Activated CD8-positive, alpha-beta T cell treated with anti-CD3 and anti-CD28 coated beads for 36 hours (primary cell): ENCODE measurements at regions not wholly inside any gene's neighbourhood (a gene's known extent, or its start where the extent isn't known, plus 50 kb on each side); places are given as distances from the start of the nearest gene placed in this dataset.

Source experiments
- ATAC-seq: fragments of 200-7000 bp; cut with Tn5 transposase; one replicate; pipeline ENCODE4 v1.10.0; 2021; ENCODE audit warnings: mild to moderate bottlenecking, moderate library complexity
- CTCF ChIA-PET: fragments of 350-600 bp; sonication (Branson Sonifier 250); formaldehyde crosslinking; loops from one replicate; lab custom pipeline; 2021; ENCODE audit warnings: antibody characterized with exemption; lab: Charles Lee
- POLR2A ChIA-PET: fragments of 350-600 bp; sonication (Branson Sonifier 250); formaldehyde crosslinking; loops from one replicate; lab custom pipeline; 2021; ENCODE audit warnings: antibody characterized with exemption; lab: Charles Lee
- DNase-seq: peaks from one replicate; pipeline ENCODE4 v3.0.0-alpha.2; 2020
- H3K27ac Mint-ChIP-seq: one replicate; pipeline ENCODE4 v1.8.0; 2021; ENCODE audit warnings: mild to moderate bottlenecking, mixed read lengths
- H3K27me3 Mint-ChIP-seq: one replicate; pipeline ENCODE4 v1.8.0; 2021; ENCODE audit warnings: mixed read lengths
- H3K36me3 Mint-ChIP-seq: one replicate; pipeline ENCODE4 v1.8.0; 2021; ENCODE audit warnings: low read depth, mixed read lengths
- H3K4me1 Mint-ChIP-seq: one replicate; pipeline ENCODE4 v1.8.0; 2021; ENCODE audit warnings: low read depth, mixed read lengths
- H3K4me3 Mint-ChIP-seq: one replicate; pipeline ENCODE4 v1.8.0; 2021; ENCODE audit warnings: mild to moderate bottlenecking, moderate library complexity, mixed read lengths
- H3K9me3 Mint-ChIP-seq: one replicate; pipeline ENCODE4 v1.8.0; 2021; ENCODE audit warnings: mixed read lengths
- intact Hi-C: fragments of 100-400 bp; cut with micrococcal nuclease; formaldehyde crosslinking; loops from one replicate; pipeline ENCODE4 v1.10.0; 2022
- TF ChIP-seq, protein P1 (sequence below): fragments of 200-600 bp; IDR thresholded peaks from one replicate; pipeline ENCODE4 v1.8.0; 2022; ENCODE audit warnings: antibody characterized with exemption, mild to moderate bottlenecking

DNA sequence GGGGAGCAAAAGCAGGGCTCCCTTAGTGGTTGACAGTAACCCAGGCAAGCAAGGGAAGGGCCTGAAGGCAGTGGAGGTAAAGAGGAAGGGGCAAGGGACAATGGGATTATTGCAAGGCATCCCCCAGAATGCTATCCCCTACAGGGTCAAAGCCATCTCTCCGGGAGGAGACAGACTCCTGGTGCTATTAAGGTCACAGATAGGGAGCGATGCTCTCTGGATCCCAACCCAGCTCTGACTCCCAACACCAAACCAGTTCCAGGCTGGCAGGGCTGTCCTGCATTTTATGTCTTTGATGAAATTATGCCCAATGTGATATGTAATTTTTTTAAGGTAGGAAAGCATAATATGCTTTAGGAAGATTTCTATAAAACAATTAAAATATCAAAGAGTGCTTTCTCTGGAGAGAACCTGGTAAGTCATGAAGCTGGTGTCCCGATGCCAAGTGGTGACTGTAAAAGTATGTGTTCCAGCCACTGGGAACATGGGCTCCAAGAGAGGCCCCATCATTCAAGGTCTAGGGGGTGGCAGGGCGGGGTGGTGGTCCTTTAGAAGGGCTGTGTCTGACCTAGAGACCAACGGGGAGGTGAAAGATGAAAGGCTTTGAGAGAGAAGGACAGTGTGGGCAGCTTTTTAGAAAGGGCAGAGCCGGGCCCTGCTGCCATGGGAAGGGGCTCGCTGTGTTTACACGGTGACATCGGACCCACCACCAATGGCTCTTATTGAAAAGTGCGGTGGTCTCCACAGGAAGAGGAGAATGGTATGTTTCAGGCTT, 276.5 kb downstream of the CDC5L start:
- no peaks in the 10 kb centered on the region for H3K9me3 Mint-ChIP-seq
- no peaks in the 10 kb centered on the region for H3K27me3 Mint-ChIP-seq
- CTCF ChIA-PET, result interaction anchor here (1.1 to 1.2 kb wide), 2 partner anchors 188 to 194 kb away, joined by 3 to 4 read pairs; no protein-coding TSS in a partner anchor
- no peak overlapping the region for H3K27ac Mint-ChIP-seq
- DNase-seq, result no peak
- ATAC-seq, result no peak
- TF ChIP-seq, protein P1, sequence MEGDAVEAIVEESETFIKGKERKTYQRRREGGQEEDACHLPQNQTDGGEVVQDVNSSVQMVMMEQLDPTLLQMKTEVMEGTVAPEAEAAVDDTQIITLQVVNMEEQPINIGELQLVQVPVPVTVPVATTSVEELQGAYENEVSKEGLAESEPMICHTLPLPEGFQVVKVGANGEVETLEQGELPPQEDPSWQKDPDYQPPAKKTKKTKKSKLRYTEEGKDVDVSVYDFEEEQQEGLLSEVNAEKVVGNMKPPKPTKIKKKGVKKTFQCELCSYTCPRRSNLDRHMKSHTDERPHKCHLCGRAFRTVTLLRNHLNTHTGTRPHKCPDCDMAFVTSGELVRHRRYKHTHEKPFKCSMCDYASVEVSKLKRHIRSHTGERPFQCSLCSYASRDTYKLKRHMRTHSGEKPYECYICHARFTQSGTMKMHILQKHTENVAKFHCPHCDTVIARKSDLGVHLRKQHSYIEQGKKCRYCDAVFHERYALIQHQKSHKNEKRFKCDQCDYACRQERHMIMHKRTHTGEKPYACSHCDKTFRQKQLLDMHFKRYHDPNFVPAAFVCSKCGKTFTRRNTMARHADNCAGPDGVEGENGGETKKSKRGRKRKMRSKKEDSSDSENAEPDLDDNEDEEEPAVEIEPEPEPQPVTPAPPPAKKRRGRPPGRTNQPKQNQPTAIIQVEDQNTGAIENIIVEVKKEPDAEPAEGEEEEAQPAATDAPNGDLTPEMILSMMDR, result no peak
- POLR2A ChIA-PET, result interaction anchor here (0.6 kb wide), 1 partner anchor 965 kb away, joined by 4 read pairs; no protein-coding TSS in a partner anchor
- peaks cover 6% of the 10 kb centered on the region for H3K4me1 Mint-ChIP-seq
- intact Hi-C loops, result no loop called here
- H3K36me3 Mint-ChIP-seq, result no peaks in the 10 kb centered on the region
- no peak overlapping the region for H3K4me3 Mint-ChIP-seq

DNA sequence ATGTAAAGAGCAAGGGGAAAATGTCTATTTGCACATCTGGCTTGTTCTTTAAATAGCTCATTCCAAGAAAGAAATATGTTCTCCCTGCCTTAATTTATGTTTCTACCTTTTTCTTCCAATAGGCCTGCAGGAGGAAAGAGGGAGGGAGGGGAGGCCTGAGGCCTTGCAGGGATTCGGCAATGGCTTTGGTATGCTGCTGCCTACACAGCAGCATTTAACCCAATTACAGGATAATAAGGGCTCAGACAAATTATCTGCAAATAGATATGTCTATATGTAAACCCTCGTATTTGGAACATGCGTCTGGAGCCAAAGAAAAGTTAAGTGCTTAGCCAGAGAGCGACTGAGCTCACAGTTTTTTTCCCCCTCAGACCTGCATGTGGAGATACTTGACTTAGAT, 277.2 kb downstream of the CDC5L start:
- intact Hi-C loops, result no loop called here
- Mint-ChIP-seq H3K4me3 (no peak overlapping the region), H3K4me1 (peaks cover 6% of the 10 kb centered on the region), H3K27ac (no peak overlapping the region), H3K36me3 (no peaks in the 10 kb centered on the region), H3K9me3 (no peaks in the 10 kb centered on the region), H3K27me3 (no peaks in the 10 kb centered on the region)
- DNase-seq, result no peak
- ATAC-seq, result no peak
- POLR2A ChIA-PET, result interaction anchor here (0.6 kb wide), 1 partner anchor 965 kb away, joined by 4 read pairs; no protein-coding TSS in a partner anchor
- CTCF ChIA-PET, result interaction anchor here (1.1 to 1.2 kb wide), 2 partner anchors 189 to 195 kb away, joined by 3 to 4 read pairs; no protein-coding TSS in a partner anchor
- TF ChIP-seq, protein P1, result no peak

DNA sequence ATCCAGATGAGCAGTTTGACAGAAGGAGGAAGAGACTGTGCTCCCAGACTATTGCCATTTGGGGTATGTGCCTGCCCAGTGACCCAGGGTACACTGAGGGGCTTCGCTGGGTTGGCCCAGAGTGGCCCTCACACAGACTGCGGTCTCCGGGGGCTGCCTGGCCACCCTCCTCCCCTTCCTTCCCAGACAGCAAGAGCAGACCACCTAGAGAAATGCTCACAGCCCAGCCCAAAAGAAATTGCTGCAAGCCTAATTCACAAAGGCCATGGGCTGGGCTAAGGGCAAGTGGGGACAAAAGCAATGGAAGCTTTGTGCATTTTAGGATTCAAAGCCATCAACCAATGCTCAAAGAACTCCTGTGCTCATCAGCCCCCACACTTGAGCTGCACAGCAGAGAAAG, 277.6 kb downstream of the CDC5L start:
- Mint-ChIP-seq H3K27me3 (no peaks in the 10 kb centered on the region), H3K36me3 (no peaks in the 10 kb centered on the region), H3K4me3 (no peak overlapping the region), H3K9me3 (no peaks in the 10 kb centered on the region), H3K27ac (no peak overlapping the region), H3K4me1 (peaks cover 6% of the 10 kb centered on the region)
- ATAC-seq (no peak), DNase-seq (no peak)
- CTCF ChIA-PET, result interaction anchor here (1.1 to 1.2 kb wide), 2 partner anchors 189 to 196 kb away, joined by 3 to 4 read pairs; no protein-coding TSS in a partner anchor
- intact Hi-C loops, result no loop called here
- POLR2A ChIA-PET, result interaction anchor here (0.6 to 0.8 kb wide), 2 partner anchors 10 to 964 kb away, joined by 3 to 4 read pairs; no protein-coding TSS in a partner anchor
- TF ChIP-seq, protein P1, result no peak

DNA sequence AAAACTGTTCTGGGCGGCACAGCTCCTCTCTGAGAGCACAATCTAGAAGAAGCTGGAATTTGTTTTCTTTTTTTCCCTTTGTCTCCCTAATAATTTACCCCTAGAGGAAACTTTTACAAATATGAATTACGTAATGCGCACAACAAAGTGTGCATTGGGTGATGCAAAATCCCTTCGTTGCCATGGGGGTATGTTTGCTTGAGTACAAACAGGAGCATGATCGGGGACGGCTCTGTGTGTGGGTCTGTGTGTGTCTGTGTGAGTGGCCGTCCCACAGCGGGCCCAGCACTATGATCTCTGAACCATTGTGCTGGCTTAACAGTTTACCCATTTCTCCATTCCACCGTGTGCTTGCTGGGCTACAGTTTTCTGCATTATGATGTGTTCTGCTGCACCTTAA, 278.2 kb downstream of the CDC5L start:
- Mint-ChIP-seq H3K27me3 (no peaks in the 10 kb centered on the region), H3K27ac (no peak overlapping the region), H3K9me3 (no peaks in the 10 kb centered on the region), H3K4me1 (peaks cover 6% of the 10 kb centered on the region), H3K36me3 (no peaks in the 10 kb centered on the region), H3K4me3 (no peak overlapping the region)
- POLR2A ChIA-PET, result interaction anchor here (0.8 kb wide), 1 partner anchor 10 kb away, joined by 3 read pairs; no protein-coding TSS in a partner anchor
- TF ChIP-seq, protein P1, result no peak
- CTCF ChIA-PET, result interaction anchor here (1.2 kb wide), 1 partner anchor 190 kb away, joined by 3 read pairs; no protein-coding TSS in a partner anchor
- intact Hi-C loops, result no loop called here
- DNase-seq (no peak), ATAC-seq (no peak)

DNA sequence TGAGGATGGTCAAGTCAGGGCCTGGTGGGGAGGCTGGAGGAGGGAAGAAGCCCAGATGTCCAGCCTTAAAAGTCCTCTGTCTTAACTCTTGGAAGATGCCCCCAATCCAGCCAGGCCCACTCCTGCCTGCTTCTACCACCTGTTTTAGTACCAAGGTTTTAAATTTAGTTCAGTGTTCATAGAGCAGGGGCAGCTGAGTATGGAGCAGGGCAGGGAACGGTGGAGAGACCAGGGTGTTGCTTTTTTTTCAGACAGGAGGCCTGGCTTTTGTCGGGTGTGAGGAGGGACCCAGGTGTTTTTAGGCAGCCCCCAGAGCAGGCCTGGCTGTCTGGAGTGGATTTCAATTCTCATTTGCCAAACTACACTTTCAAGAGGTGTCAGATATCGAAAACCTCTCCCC, 278.8 kb downstream of the CDC5L start:
- Mint-ChIP-seq H3K36me3 (no peaks in the 10 kb centered on the region), H3K4me1 (peaks cover 6% of the 10 kb centered on the region), H3K4me3 (no peak overlapping the region), H3K27me3 (no peaks in the 10 kb centered on the region), H3K27ac (no peak overlapping the region), H3K9me3 (no peaks in the 10 kb centered on the region)
- ATAC-seq, result no peak
- ChIA-PET POLR2A (no interaction called here), CTCF (no interaction called here)
- no peak for DNase-seq
- TF ChIP-seq, protein P1, result no peak
- intact Hi-C loops, result no loop called here
